Naive B cell (primary cell): ENCODE measurements at regions not wholly inside any gene's neighbourhood (a gene's known extent, or its start where the extent isn't known, plus 50 kb on each side); places are given as distances from the start of the nearest gene placed in this dataset.

ENCODE experiments used
- ATAC-seq, 2 donors: fragments of 150-1000 bp; cut with Tn5 transposase; 2 replicates each; pipeline ENCODE4 v1.10.0; 2021; ENCODE audit warnings: low read depth in 2 of 2, mild to moderate bottlenecking in 2 of 2, moderate library complexity in 2 of 2
- DNase-seq: peaks from one replicate; pipeline ENCODE4 v3.0.0; 2022
- H3K27ac Mint-ChIP-seq, 6 donors: one replicate each; pipeline ENCODE4 v1.8.0; 2020 to 2022; ENCODE audit warnings: mild to moderate bottlenecking in 6 of 6, mixed read lengths in 6 of 6, moderate library complexity in 5 of 6, inconsistent platforms in 2 of 6
- H3K27me3 Mint-ChIP-seq, 3 donors: one replicate each; pipeline ENCODE4 v1.8.0; 2021 to 2022; ENCODE audit warnings: mixed read lengths in 3 of 3, mild to moderate bottlenecking in 1 of 3
- H3K36me3 Mint-ChIP-seq, 2 donors: one replicate each; pipeline ENCODE4 v1.8.0; 2020 to 2022; ENCODE audit warnings: mixed read lengths in 2 of 2, inconsistent platforms in 1 of 2, mild to moderate bottlenecking in 1 of 2
- H3K4me1 Mint-ChIP-seq, 3 donors: one replicate each; pipeline ENCODE4 v1.8.0; 2020 to 2022; ENCODE audit warnings: mixed read lengths in 3 of 3, inconsistent platforms in 1 of 3, mild to moderate bottlenecking in 1 of 3, moderate library complexity in 1 of 3
- H3K4me3 Mint-ChIP-seq, 8 donors: one replicate each; pipeline ENCODE4 v1.8.0; 2020 to 2022; ENCODE audit warnings: mild to moderate bottlenecking in 8 of 8, mixed read lengths in 8 of 8, moderate library complexity in 8 of 8, inconsistent platforms in 2 of 8
- H3K9me3 Mint-ChIP-seq, 7 donors: one replicate each; pipeline ENCODE4 v1.8.0; 2020 to 2022; ENCODE audit warnings: mixed read lengths in 7 of 7, mild to moderate bottlenecking in 5 of 7, inconsistent platforms in 2 of 7, moderate library complexity in 1 of 7

DNA sequence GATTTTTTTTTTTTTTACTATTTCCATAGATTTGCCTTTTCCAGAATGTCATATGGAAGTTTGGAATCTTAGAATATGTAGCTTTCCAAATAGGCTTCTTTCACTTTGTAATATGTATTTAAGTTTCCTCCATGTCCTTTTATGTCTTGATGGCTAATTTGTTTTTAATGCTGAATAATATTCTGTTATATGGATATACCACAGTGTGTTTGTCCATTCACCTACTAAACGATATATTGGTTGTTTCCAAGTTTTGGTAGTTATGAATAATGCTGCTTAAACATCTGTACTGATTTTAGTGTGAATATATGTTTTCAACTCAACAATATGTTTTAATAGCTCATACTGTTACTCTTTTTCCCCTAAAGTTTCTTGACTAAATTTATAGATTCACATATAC is 669.8 kb upstream of the PCDH15 start:
- Mint-ChIP-seq H3K36me3 (no peaks in the 10 kb centered on the region), H3K27me3 (no peaks in the 10 kb centered on the region), H3K9me3 (peaks cover 0 to 4% (median 0%) of the 10 kb centered on the region in 7 donors), H3K4me3 (no peak overlapping the region), H3K4me1 (no peaks in the 10 kb centered on the region), H3K27ac (no peak overlapping the region)
- DNase-seq (no peak), ATAC-seq (no peak)

DNA sequence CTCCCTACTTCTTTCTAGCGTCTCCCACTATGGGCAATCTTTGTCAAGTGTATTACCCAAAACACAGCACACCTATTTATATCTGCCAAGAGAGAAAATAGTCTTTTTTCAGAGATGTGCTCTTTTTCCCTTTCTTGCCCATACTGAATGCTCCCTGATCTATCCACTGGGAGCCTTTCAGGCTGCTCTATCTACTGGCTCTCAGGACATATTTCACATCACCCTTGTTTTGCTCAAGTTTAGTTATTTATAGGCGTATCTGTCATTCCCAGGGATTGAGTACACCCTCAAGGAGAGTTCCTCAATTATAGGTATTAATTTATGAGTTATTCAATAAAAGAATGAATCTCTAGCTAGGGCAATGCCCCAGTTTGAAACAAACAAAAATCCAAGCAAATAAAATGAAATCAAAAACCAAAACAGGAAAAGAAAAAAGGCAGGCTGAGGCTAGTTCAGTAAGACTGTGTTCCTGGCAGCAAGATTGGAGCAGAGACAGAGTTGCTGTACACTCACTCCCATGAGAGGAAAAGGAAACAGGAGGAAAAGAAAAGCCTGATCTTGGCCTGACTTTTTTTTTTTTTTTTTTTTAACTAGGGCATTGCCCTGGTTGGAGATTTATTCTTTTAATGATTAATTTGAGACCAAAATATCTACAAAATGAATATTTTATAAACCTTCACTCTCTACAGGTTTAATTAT is 665.9 kb upstream of the PCDH15 start:
- Mint-ChIP-seq H3K27ac (no peak overlapping the region), H3K27me3 (no peaks in the 10 kb centered on the region), H3K9me3 (peaks cover 0 to 4% (median 0%) of the 10 kb centered on the region in 7 donors), H3K4me3 (no peak overlapping the region), H3K4me1 (no peaks in the 10 kb centered on the region), H3K36me3 (no peaks in the 10 kb centered on the region)
- ATAC-seq (no peak), DNase-seq (no peak)

DNA sequence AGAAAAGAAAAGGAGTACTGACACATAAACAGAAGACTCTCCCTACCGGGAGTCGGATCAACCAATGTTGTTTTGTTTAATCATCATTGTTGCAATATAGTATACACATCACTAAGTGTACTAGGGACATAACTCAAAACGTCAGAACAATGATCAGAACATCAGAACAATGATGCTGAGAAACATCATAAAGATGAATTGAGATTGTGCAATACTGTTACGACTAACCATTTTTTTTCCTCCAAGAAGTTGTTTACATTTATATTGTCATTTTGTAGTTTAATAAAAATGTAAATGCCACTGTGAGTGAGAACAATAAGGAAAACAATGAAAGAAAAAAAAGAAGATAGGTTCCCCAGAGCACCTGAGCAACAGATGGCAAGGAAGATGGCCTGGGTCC is 663.1 kb upstream of the PCDH15 start:
- no peak overlapping the region for H3K27ac Mint-ChIP-seq
- H3K27me3 Mint-ChIP-seq, result no peaks in the 10 kb centered on the region
- no peak for ATAC-seq
- DNase-seq, result no peak
- H3K4me1 Mint-ChIP-seq, result no peaks in the 10 kb centered on the region
- H3K9me3 Mint-ChIP-seq, result peaks cover 0 to 2% (median 0%) of the 10 kb centered on the region in 7 donors
- no peak overlapping the region for H3K4me3 Mint-ChIP-seq
- H3K36me3 Mint-ChIP-seq, result no peaks in the 10 kb centered on the region

DNA sequence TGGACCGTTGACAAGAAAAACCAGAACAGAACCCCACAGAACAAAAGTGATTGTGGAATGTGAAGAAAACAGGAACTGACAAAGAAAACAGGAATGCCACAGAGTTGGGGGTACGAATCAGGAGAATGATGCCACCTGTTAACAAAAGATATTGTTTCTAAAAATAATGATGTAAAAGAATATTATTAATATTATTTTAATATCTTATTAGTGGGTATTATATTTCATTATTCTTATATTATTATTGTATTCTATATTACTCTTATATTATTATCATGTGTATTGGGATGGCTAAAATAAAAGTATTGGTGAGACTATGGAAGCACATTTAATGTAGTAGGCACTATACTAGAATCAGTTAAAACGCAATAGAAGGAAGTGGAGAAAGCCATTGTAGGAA is 659.0 kb upstream of the PCDH15 start:
- H3K27ac Mint-ChIP-seq, result no peak overlapping the region
- DNase-seq (no peak), ATAC-seq (no peak)
- H3K36me3 Mint-ChIP-seq, result no peaks in the 10 kb centered on the region
- no peaks in the 10 kb centered on the region for H3K27me3 Mint-ChIP-seq
- peaks cover 0 to 2% (median 0%) of the 10 kb centered on the region in 7 donors for H3K9me3 Mint-ChIP-seq
- no peak overlapping the region for H3K4me3 Mint-ChIP-seq
- H3K4me1 Mint-ChIP-seq, result no peaks in the 10 kb centered on the region

DNA sequence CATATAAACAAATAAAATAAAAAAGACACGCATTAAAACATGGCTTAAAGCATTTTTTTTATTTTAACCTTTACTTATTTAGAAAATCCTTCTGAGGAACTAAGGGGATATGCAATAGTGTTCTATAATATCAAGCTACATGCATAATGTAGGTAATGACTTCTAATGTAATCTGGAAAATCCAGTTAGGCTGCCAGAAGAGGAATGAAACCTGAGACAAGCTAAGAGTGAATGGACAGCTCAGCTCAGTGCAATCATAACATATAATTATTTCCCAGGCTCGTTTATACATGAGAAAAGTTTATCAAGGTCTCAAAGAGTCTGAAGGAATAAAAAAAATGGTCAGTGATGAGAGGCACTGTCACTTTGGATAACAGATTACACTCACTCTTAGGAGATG is 649.0 kb upstream of the PCDH15 start:
- ATAC-seq, result no peak
- H3K27me3 Mint-ChIP-seq, result no peaks in the 10 kb centered on the region
- no peak for DNase-seq
- no peak overlapping the region for H3K4me3 Mint-ChIP-seq
- H3K36me3 Mint-ChIP-seq, result no peaks in the 10 kb centered on the region
- no peaks in the 10 kb centered on the region for H3K4me1 Mint-ChIP-seq
- no peak overlapping the region for H3K27ac Mint-ChIP-seq
- peaks cover 0 to 8% (median 0%) of the 10 kb centered on the region in 7 donors for H3K9me3 Mint-ChIP-seq

DNA sequence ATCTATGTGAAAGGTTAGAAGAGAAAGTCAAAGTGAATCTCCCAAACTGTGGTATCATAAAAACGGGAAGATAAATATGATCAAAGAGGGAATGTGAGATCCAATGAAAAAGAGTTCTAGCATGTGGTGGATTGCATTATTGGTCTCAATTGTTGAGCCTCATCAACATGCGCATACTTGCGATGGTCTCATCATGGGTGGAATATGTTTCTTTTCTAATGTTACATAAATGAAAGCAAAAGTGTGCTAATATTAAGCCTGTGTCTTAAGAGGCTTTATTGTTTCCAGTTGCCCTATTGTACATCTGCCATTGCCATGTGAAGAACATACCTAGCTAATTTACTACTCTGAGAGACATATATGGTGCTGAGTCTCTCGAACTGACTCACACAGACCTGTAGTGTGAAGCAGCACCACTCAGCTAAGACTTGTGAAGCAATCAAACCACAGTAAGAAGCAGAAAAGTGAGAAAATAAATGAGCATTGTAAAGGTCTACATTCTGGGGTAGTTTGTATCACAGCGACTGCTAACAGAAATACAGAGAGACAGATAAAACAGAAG is 645.5 kb upstream of the PCDH15 start:
- Mint-ChIP-seq H3K27me3 (no peaks in the 10 kb centered on the region), H3K27ac (no peak overlapping the region), H3K4me3 (no peak overlapping the region), H3K36me3 (no peaks in the 10 kb centered on the region), H3K9me3 (peaks cover 0 to 13% (median 2%) of the 10 kb centered on the region in 7 donors), H3K4me1 (no peaks in the 10 kb centered on the region)
- ATAC-seq (no peak), DNase-seq (no peak)

DNA sequence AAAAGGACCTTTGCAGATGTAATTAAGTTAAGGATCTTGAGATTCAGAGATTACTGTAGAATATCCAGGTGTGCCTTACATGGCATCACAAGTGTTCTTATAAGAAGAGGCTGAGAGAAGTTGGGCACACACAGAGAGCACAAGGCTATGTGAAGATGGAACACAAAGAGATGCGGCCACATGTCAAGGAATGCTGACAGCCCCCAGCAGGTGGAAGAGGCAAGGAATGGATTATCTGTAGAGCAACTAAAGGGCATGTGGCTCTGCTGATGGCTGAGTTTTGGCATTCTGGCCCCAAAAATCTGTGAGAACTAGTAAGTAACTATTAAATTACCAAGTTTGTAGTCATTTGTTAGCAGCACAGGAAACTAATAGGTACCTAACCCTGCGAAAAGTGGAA is 640.7 kb upstream of the PCDH15 start:
- no peak for ATAC-seq
- H3K27me3 Mint-ChIP-seq, result no peaks in the 10 kb centered on the region
- H3K36me3 Mint-ChIP-seq, result no peaks in the 10 kb centered on the region
- peaks cover 0 to 12% (median 2%) of the 10 kb centered on the region in 7 donors for H3K9me3 Mint-ChIP-seq
- no peak for DNase-seq
- no peak overlapping the region for H3K27ac Mint-ChIP-seq
- peak overlapping the region in 1 of 8 donors; percentile 22 for H3K4me3 Mint-ChIP-seq
- H3K4me1 Mint-ChIP-seq, result no peaks in the 10 kb centered on the region

DNA sequence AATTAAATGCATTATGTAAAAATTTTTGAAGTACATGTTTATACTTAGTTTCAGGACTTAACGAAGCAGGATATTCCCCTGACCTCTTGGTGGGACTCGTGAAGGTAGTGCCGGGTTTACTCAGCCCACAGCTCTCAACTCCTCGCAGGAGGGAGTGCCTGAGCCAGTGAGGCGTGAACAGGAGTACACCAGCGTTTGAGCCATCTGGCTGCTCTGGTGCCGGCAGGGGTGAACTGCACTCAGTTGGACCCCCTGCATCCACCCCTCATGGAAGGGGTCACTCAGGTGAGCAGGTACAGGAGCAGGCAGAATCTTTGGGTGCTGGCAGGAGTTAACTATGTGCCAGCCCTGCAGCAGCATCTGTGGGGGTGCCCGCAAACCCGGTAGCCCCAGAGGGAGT is 625.1 kb upstream of the PCDH15 start:
- no peaks in the 10 kb centered on the region for H3K36me3 Mint-ChIP-seq
- no peaks in the 10 kb centered on the region for H3K27me3 Mint-ChIP-seq
- H3K4me3 Mint-ChIP-seq, result no peak overlapping the region
- DNase-seq, result no peak
- H3K4me1 Mint-ChIP-seq, result no peaks in the 10 kb centered on the region
- no peak for ATAC-seq
- H3K27ac Mint-ChIP-seq, result no peak overlapping the region
- peaks cover 0 to 3% (median under 1%) of the 10 kb centered on the region in 7 donors for H3K9me3 Mint-ChIP-seq

DNA sequence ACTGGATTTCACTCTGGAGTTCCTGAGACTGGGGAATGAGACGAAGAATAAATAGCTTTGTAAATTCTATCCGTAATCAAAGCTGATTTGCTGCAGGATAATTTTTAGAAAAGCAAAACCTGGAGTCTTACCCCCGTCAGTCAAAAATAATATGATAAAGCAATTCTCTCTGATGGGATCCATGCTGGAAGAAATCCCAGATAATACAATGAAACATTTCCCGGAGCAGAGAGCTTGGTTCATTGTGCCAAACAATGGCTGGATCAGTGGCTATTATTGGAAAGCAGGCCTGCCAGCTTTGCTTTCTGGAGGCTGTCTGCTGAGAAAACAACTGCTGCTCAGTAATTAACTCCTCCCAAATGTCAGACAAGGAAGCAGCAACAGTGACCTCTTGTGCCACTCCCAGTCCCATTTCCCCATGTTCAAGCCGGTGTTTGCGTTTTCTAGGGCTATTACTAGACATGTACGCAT is 609.4 kb upstream of the PCDH15 start:
- Mint-ChIP-seq H3K27ac (no peak overlapping the region), H3K36me3 (no peaks in the 10 kb centered on the region), H3K4me3 (no peak overlapping the region), H3K4me1 (no peaks in the 10 kb centered on the region), H3K9me3 (no peaks in the 10 kb centered on the region), H3K27me3 (no peaks in the 10 kb centered on the region)
- no peak for ATAC-seq
- DNase-seq, result no peak

DNA sequence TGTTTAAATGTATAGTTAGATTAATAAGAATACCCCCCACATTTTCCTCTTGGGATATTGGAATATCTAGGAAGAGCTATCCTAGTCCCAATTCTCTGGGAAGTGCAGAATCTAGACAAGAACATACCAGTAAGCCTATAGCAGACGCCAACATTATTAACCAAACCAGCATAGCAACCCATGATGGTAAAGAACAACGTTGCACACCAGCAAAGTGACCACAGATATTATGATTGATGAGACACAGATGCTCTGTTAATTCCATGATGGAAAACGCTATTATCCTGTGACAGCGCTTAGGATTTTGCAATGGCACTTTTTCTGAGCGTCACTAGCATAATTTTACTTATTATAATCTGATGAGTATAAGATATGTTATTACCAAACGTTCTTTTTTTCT is 603.1 kb upstream of the PCDH15 start:
- Mint-ChIP-seq H3K27me3 (no peaks in the 10 kb centered on the region), H3K4me1 (no peaks in the 10 kb centered on the region), H3K9me3 (peaks cover 0 to 2% (median 0%) of the 10 kb centered on the region in 7 donors), H3K27ac (no peak overlapping the region), H3K36me3 (no peaks in the 10 kb centered on the region), H3K4me3 (no peak overlapping the region)
- ATAC-seq (no peak), DNase-seq (no peak)

DNA sequence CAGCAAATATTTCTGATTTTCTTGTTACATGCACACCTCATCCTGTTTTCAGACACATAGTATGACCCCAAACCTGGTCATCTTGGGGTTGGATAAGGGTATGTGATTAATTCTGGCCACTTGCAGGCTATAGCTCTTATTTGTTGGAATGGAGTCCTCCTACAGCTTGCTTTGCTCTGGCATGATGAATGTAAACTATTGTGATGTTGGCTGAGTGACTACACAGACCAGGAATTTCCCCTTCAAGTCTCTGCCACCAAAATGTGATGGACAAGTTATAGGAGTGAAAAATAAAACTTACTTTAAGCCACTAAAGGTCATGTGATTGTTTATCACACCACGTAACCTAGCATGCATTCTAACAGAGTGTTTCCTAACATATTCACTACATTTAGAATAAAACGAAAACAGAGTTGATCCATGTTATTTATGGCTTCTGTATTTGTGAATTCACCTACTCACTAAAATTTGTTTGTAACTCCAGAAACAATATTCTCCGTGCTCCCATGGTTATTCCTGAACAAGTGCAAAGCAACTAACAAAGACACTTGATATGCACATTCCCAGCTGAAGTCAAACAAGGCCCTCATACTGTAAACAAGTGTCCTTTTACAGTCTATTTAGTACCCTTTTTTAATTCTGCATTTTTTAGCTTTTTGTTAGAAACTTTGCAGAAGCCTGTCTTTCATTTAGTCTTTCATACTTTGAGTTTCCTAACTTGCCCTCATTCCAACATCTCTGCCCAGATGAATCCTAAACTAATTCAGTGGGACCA is 599.2 kb upstream of the PCDH15 start:
- H3K9me3 Mint-ChIP-seq, result peaks cover 0 to 2% (median 0%) of the 10 kb centered on the region in 7 donors
- DNase-seq (no peak), ATAC-seq (no peak)
- no peak overlapping the region for H3K4me3 Mint-ChIP-seq
- H3K27ac Mint-ChIP-seq, result no peak overlapping the region
- no peaks in the 10 kb centered on the region for H3K27me3 Mint-ChIP-seq
- H3K36me3 Mint-ChIP-seq, result no peaks in the 10 kb centered on the region
- H3K4me1 Mint-ChIP-seq, result no peaks in the 10 kb centered on the region

DNA sequence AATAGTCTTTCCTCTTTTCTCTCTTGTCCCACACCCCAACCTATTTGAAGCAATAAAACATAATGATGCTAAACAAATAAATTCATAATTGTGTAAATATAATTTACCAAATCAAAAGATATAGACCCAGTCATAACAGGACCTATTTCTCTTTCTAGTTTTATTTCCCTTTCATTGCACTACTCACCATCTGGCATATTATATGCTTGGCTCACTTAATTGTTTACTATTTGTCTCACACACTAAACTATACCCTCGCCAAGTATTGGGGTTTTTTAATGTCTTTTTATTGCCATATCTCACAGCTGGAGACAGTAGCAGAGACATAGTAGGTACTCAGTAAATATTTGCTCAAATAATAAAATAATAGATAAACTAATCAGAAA is 597.5 kb upstream of the PCDH15 start:
- peaks cover 0 to 2% (median 0%) of the 10 kb centered on the region in 7 donors for H3K9me3 Mint-ChIP-seq
- no peak overlapping the region for H3K27ac Mint-ChIP-seq
- ATAC-seq (no peak), DNase-seq (no peak)
- no peaks in the 10 kb centered on the region for H3K36me3 Mint-ChIP-seq
- no peaks in the 10 kb centered on the region for H3K27me3 Mint-ChIP-seq
- H3K4me3 Mint-ChIP-seq, result no peak overlapping the region
- no peaks in the 10 kb centered on the region for H3K4me1 Mint-ChIP-seq

DNA sequence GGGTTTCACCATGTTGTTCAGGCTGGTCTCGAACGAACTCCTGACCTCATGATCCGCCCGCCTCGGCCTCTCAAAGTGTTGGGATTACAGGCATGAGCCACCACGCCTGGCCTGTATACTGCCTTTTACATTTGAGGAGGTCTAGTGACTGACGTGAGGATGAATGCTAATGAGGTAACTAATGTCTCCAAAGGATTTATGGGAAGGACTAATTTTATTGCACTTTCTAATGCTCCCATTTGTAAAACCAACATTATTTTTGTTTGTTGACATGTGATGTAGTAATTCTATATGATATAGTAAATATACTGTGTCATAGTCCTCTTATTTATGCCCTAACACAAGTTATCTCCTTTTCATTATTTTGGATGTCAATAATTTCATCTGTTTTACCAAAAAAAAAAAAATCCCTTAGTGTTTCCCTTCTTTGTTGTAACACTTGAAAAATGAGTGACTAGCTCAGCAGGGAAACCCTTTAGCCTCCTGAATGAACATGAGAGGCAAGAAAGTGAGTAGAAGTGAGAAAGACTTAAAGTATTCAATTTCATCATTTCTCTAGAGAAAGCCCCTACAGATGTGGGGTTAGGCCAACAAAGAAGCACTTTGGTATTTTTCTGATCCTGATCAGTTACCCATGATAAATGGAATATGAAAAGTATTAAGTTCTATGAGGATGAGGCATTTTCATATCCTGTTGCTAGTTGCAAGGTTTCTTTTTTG is 596.9 kb upstream of the PCDH15 start:
- H3K4me3 Mint-ChIP-seq, result no peak overlapping the region
- ATAC-seq (no peak), DNase-seq (no peak)
- H3K9me3 Mint-ChIP-seq, result no peaks in the 10 kb centered on the region
- H3K4me1 Mint-ChIP-seq, result no peaks in the 10 kb centered on the region
- no peaks in the 10 kb centered on the region for H3K36me3 Mint-ChIP-seq
- H3K27ac Mint-ChIP-seq, result no peak overlapping the region
- H3K27me3 Mint-ChIP-seq, result no peaks in the 10 kb centered on the region
